Ascending aorta (tissue), 2 donors: ENCODE measurements at regions not wholly inside any gene's neighbourhood (a gene's known extent, or its start where the extent isn't known, plus 50 kb on each side); places are given as distances from the start of the nearest gene placed in this dataset.

Experiments used
- DNase-seq, 2 donors: peaks; one replicate each; pipeline ENCODE4 v3.0.0-alpha.2; 2019; ENCODE audit warnings: low spot score in 2 of 2
- H3K27ac ChIP-seq, 2 donors: fragments of 200-600 bp; sonication (generic); one replicate each; pipeline ENCODE4 v1.5.1; 2016 to 2017; ENCODE audit warnings: mild to moderate bottlenecking in 1 of 2
- H3K27me3 ChIP-seq: fragments of 200-600 bp; sonication (generic); one replicate; pipeline ENCODE4 v1.5.1; 2017
- H3K36me3 ChIP-seq, 2 donors: fragments of 200-600 bp; sonication (generic); one replicate each; pipeline ENCODE4 v1.5.1; 2016
- H3K4me1 ChIP-seq, 2 donors: fragments of 200-600 bp; sonication (generic); one replicate each; pipeline ENCODE4 v1.5.1; 2016 to 2017; ENCODE audit warnings: mild to moderate bottlenecking in 1 of 2
- H3K4me3 ChIP-seq, 2 donors: fragments of 200-600 bp; sonication (generic); one replicate each; pipeline ENCODE4 v1.5.1; 2016 to 2017; ENCODE audit warnings: mild to moderate bottlenecking in 1 of 2
- H3K9me3 ChIP-seq, 2 donors: fragments of 200-600 bp; sonication (generic); one replicate each; pipeline ENCODE4 v1.5.1; 2016
- CTCF ChIP-seq, 3 experiments: fragments of 200-600 bp in 2 of 3; fragments of 450-650 bp in 1 of 3; sonication (generic) in 2 of 3; IDR thresholded peaks; one replicate each; pipeline ENCODE4 v1.5.1; 2016 to 2019; ENCODE audit warnings: antibody characterized with exemption in 3 of 3, mild to moderate bottlenecking in 1 of 3, moderate library complexity in 1 of 3
- intact Hi-C: fragments of 100-400 bp; cut with DNase I; formaldehyde crosslinking; loops from one replicate; pipeline ENCODE4 v1.15.1; 2023

- no peak for DNase-seq
- Histone ChIP-seq H3K27me3 (no peaks in the 10 kb centered on the region), H3K4me1 (no peaks in the 10 kb centered on the region), H3K9me3 (no peaks in the 10 kb centered on the region), H3K36me3 (no peaks in the 10 kb centered on the region), H3K4me3 (no peak overlapping the region), H3K27ac (no peak overlapping the region)
- TF ChIP-seq CTCF (IDR thresholded peaks at IDR 0.05), result no peak
- intact Hi-C loops, result no loop called here
These were observed 127.1 kb downstream of the DIO2 start for GRCh38 chr14:80084196-80084595.

- intact Hi-C loops, result no loop called here
- Histone ChIP-seq H3K27ac (no peak overlapping the region), H3K9me3 (no peaks in the 10 kb centered on the region), H3K36me3 (no peaks in the 10 kb centered on the region), H3K4me1 (no peaks in the 10 kb centered on the region), H3K27me3 (no peaks in the 10 kb centered on the region), H3K4me3 (no peak overlapping the region)
- no peak for TF ChIP-seq CTCF (IDR thresholded peaks at IDR 0.05)
- no peak for DNase-seq
These were observed 130.7 kb downstream of the DIO2 start for GRCh38 chr14:80080601-80081000.

- no peak for TF ChIP-seq CTCF (IDR thresholded peaks at IDR 0.05)
- no peaks in the 10 kb centered on the region for H3K4me1 ChIP-seq
- H3K4me3 ChIP-seq, result no peak overlapping the region
- H3K27ac ChIP-seq, result no peak overlapping the region
- DNase-seq, result no peak
- H3K36me3 ChIP-seq, result no peaks in the 10 kb centered on the region
- H3K9me3 ChIP-seq, result no peaks in the 10 kb centered on the region
- no peaks in the 10 kb centered on the region for H3K27me3 ChIP-seq
- intact Hi-C loops, result no loop called here
These were observed 132.8 kb downstream of the DIO2 start for GRCh38 chr14:80078501-80078900.

GRCh38 chr14:80077262-80077661 is 134.0 kb downstream of the DIO2 start:
- intact Hi-C loops, result no loop called here

GRCh38 chr14:80074900-80075574 is 136.3 kb downstream of the DIO2 start:
- DNase-seq, result no peak
- Histone ChIP-seq H3K9me3 (peaks cover 0 to 16% of the 10 kb centered on the region in 2 donors), H3K27me3 (no peaks in the 10 kb centered on the region), H3K4me3 (no peak overlapping the region), H3K4me1 (no peaks in the 10 kb centered on the region), H3K27ac (no peak overlapping the region), H3K36me3 (no peaks in the 10 kb centered on the region)
- intact Hi-C loops, result no loop called here
- no peak for TF ChIP-seq CTCF (IDR thresholded peaks at IDR 0.05)

More at GRCh38 chr14:80077262-80077661, 134.0 kb downstream of the DIO2 start:
- DNase-seq, result no peak
- Histone ChIP-seq H3K4me3 (no peak overlapping the region), H3K36me3 (no peaks in the 10 kb centered on the region), H3K4me1 (no peaks in the 10 kb centered on the region), H3K27ac (no peak overlapping the region), H3K27me3 (no peaks in the 10 kb centered on the region), H3K9me3 (peaks cover 0 to 5% of the 10 kb centered on the region in 2 donors)
- TF ChIP-seq CTCF (IDR thresholded peaks at IDR 0.05), result no peak

GRCh38 chr14:80059041-80059440 is 152.3 kb downstream of the DIO2 start:
- no peaks in the 10 kb centered on the region for H3K9me3 ChIP-seq
- H3K4me1 ChIP-seq, result no peaks in the 10 kb centered on the region
- intact Hi-C loops, result loop anchor here (5.0 kb wide), 1 partner anchor 793 kb away; no protein-coding TSS in a partner anchor
- no peak for DNase-seq
- TF ChIP-seq CTCF (IDR thresholded peaks at IDR 0.05), result no peak
- H3K27me3 ChIP-seq, result no peaks in the 10 kb centered on the region
- no peak overlapping the region for H3K27ac ChIP-seq
- H3K36me3 ChIP-seq, result no peaks in the 10 kb centered on the region
- H3K4me3 ChIP-seq, result no peak overlapping the region
